ENCODE measurements at regions not wholly inside any gene's neighbourhood (a gene's known extent, or its start where the extent isn't known, plus 50 kb on each side); places are given as distances from the start of the nearest gene placed in this dataset.

GRCh38 chr14:65268594-65268993 lies 143.9 kb upstream of the FUT8 start:
- H3K4me1 ChIP-seq (ENCODE audit: control insufficient read depth in 1 of 2, insufficient read depth in 2 of 2, low read length in 2 of 2), result peaks cover 0 to 6% of the 10 kb centered on the region in 2 donors
- H3K36me3 ChIP-seq (ENCODE audit: control insufficient read depth in 1 of 2, insufficient read depth in 2 of 2, low read length in 2 of 2), result no peaks in the 10 kb centered on the region
- H3K27ac ChIP-seq (ENCODE audit: low read length), result no peak overlapping the region
- no peak overlapping the region for H3K4me3 ChIP-seq (ENCODE audit: low read depth in 1 of 2, low read length in 2 of 2)
- H3K27me3 ChIP-seq (ENCODE audit: low read depth, low read length), result no peaks in the 10 kb centered on the region
- no peaks in the 10 kb centered on the region for H3K9me3 ChIP-seq (ENCODE audit: control insufficient read depth in 1 of 2, low read length in 2 of 2)

- H3K27ac ChIP-seq (ENCODE audit: low read length), result no peak overlapping the region
- no peak overlapping the region for H3K4me3 ChIP-seq (ENCODE audit: low read depth in 1 of 2, low read length in 2 of 2)
- no peaks in the 10 kb centered on the region for H3K9me3 ChIP-seq (ENCODE audit: control insufficient read depth in 1 of 2, low read length in 2 of 2)
- no peaks in the 10 kb centered on the region for H3K36me3 ChIP-seq (ENCODE audit: control insufficient read depth in 1 of 2, insufficient read depth in 2 of 2, low read length in 2 of 2)
- H3K4me1 ChIP-seq (ENCODE audit: control insufficient read depth in 1 of 2, insufficient read depth in 2 of 2, low read length in 2 of 2), result peaks cover 0 to 6% of the 10 kb centered on the region in 2 donors
- no peaks in the 10 kb centered on the region for H3K27me3 ChIP-seq (ENCODE audit: low read depth, low read length)
Observed at GRCh38 chr14:65269732-65270131, 142.8 kb upstream of the FUT8 start.

GRCh38 chr14:65277027-65277426 lies 135.5 kb upstream of the FUT8 start:
- peaks cover 4 to 8% of the 10 kb centered on the region in 2 donors for H3K4me1 ChIP-seq (ENCODE audit: control insufficient read depth in 1 of 2, insufficient read depth in 2 of 2, low read length in 2 of 2)
- H3K9me3 ChIP-seq (ENCODE audit: control insufficient read depth in 1 of 2, low read length in 2 of 2), result no peaks in the 10 kb centered on the region
- H3K4me3 ChIP-seq (ENCODE audit: low read depth in 1 of 2, low read length in 2 of 2), result no peak overlapping the region
- no peaks in the 10 kb centered on the region for H3K36me3 ChIP-seq (ENCODE audit: control insufficient read depth in 1 of 2, insufficient read depth in 2 of 2, low read length in 2 of 2)
- no peaks in the 10 kb centered on the region for H3K27me3 ChIP-seq (ENCODE audit: low read depth, low read length)
- H3K27ac ChIP-seq (ENCODE audit: low read length), result no peak overlapping the region

- peaks cover 11 to 12% of the 10 kb centered on the region in 2 donors for H3K4me1 ChIP-seq (ENCODE audit: control insufficient read depth in 1 of 2, insufficient read depth in 2 of 2, low read length in 2 of 2)
- H3K27ac ChIP-seq (ENCODE audit: low read length), result no peak overlapping the region
- H3K9me3 ChIP-seq (ENCODE audit: control insufficient read depth in 1 of 2, low read length in 2 of 2), result no peaks in the 10 kb centered on the region
- H3K4me3 ChIP-seq (ENCODE audit: low read depth in 1 of 2, low read length in 2 of 2), result no peak overlapping the region
- no peaks in the 10 kb centered on the region for H3K27me3 ChIP-seq (ENCODE audit: low read depth, low read length)
- no peaks in the 10 kb centered on the region for H3K36me3 ChIP-seq (ENCODE audit: control insufficient read depth in 1 of 2, insufficient read depth in 2 of 2, low read length in 2 of 2)
Observed at GRCh38 chr14:65277580-65278270, 134.8 kb upstream of the FUT8 start.

- Histone ChIP-seq H3K27ac (ENCODE audit: low read length) (no peak overlapping the region), H3K27me3 (ENCODE audit: low read depth, low read length) (no peaks in the 10 kb centered on the region)
Observed at GRCh38 chr14:65278589-65278988, 133.9 kb upstream of the FUT8 start.

GRCh38 chr14:65279510-65279909 lies 133.0 kb upstream of the FUT8 start:
- H3K4me3 ChIP-seq (ENCODE audit: low read depth in 1 of 2, low read length in 2 of 2), result no peak overlapping the region
- no peak overlapping the region for H3K27ac ChIP-seq (ENCODE audit: low read length)
- no peaks in the 10 kb centered on the region for H3K36me3 ChIP-seq (ENCODE audit: control insufficient read depth in 1 of 2, insufficient read depth in 2 of 2, low read length in 2 of 2)
- peaks cover 15 to 20% of the 10 kb centered on the region in 2 donors for H3K4me1 ChIP-seq (ENCODE audit: control insufficient read depth in 1 of 2, insufficient read depth in 2 of 2, low read length in 2 of 2)
- no peaks in the 10 kb centered on the region for H3K9me3 ChIP-seq (ENCODE audit: control insufficient read depth in 1 of 2, low read length in 2 of 2)
- H3K27me3 ChIP-seq (ENCODE audit: low read depth, low read length), result no peaks in the 10 kb centered on the region

More at GRCh38 chr14:65278589-65278988, 133.9 kb upstream of the FUT8 start:
- Histone ChIP-seq H3K4me1 (ENCODE audit: control insufficient read depth in 1 of 2, insufficient read depth in 2 of 2, low read length in 2 of 2) (peaks cover 15 to 20% of the 10 kb centered on the region in 2 donors), H3K9me3 (ENCODE audit: control insufficient read depth in 1 of 2, low read length in 2 of 2) (no peaks in the 10 kb centered on the region), H3K36me3 (ENCODE audit: control insufficient read depth in 1 of 2, insufficient read depth in 2 of 2, low read length in 2 of 2) (no peaks in the 10 kb centered on the region), H3K4me3 (ENCODE audit: low read depth in 1 of 2, low read length in 2 of 2) (no peak overlapping the region)

- H3K27me3 ChIP-seq (ENCODE audit: low read depth, low read length), result no peaks in the 10 kb centered on the region
- no peaks in the 10 kb centered on the region for H3K36me3 ChIP-seq (ENCODE audit: control insufficient read depth in 1 of 2, insufficient read depth in 2 of 2, low read length in 2 of 2)
- peaks cover 15 to 20% of the 10 kb centered on the region in 2 donors for H3K4me1 ChIP-seq (ENCODE audit: control insufficient read depth in 1 of 2, insufficient read depth in 2 of 2, low read length in 2 of 2)
- no peak overlapping the region for H3K4me3 ChIP-seq (ENCODE audit: low read depth in 1 of 2, low read length in 2 of 2)
- H3K9me3 ChIP-seq (ENCODE audit: control insufficient read depth in 1 of 2, low read length in 2 of 2), result no peaks in the 10 kb centered on the region
- no peak overlapping the region for H3K27ac ChIP-seq (ENCODE audit: low read length)
Observed at GRCh38 chr14:65279958-65280357, 132.6 kb upstream of the FUT8 start.

- Histone ChIP-seq H3K4me3 (ENCODE audit: low read depth in 1 of 2, low read length in 2 of 2) (no peak overlapping the region), H3K27me3 (ENCODE audit: low read depth, low read length) (no peaks in the 10 kb centered on the region)
Observed at GRCh38 chr14:65280653-65281052, 131.9 kb upstream of the FUT8 start.

GRCh38 chr14:65281991-65282895 lies 130.3 kb upstream of the FUT8 start:
- H3K4me3 ChIP-seq (ENCODE audit: low read depth in 1 of 2, low read length in 2 of 2), result peak overlapping the region; percentile 49 to 63
- H3K36me3 ChIP-seq (ENCODE audit: control insufficient read depth in 1 of 2, insufficient read depth in 2 of 2, low read length in 2 of 2), result no peaks in the 10 kb centered on the region
- H3K27me3 ChIP-seq (ENCODE audit: low read depth, low read length), result no peaks in the 10 kb centered on the region
- peak overlapping the region; percentile 76 for H3K27ac ChIP-seq (ENCODE audit: low read length)
- no peaks in the 10 kb centered on the region for H3K9me3 ChIP-seq (ENCODE audit: control insufficient read depth in 1 of 2, low read length in 2 of 2)
- H3K4me1 ChIP-seq (ENCODE audit: control insufficient read depth in 1 of 2, insufficient read depth in 2 of 2, low read length in 2 of 2), result peaks cover 15 to 18% of the 10 kb centered on the region in 2 donors

More at GRCh38 chr14:65280653-65281052, 131.9 kb upstream of the FUT8 start:
- Histone ChIP-seq H3K36me3 (ENCODE audit: control insufficient read depth in 1 of 2, insufficient read depth in 2 of 2, low read length in 2 of 2) (no peaks in the 10 kb centered on the region), H3K4me1 (ENCODE audit: control insufficient read depth in 1 of 2, insufficient read depth in 2 of 2, low read length in 2 of 2) (peaks cover 15 to 20% of the 10 kb centered on the region in 2 donors), H3K27ac (ENCODE audit: low read length) (no peak overlapping the region), H3K9me3 (ENCODE audit: control insufficient read depth in 1 of 2, low read length in 2 of 2) (no peaks in the 10 kb centered on the region)

- H3K36me3 ChIP-seq (ENCODE audit: control insufficient read depth in 1 of 2, insufficient read depth in 2 of 2, low read length in 2 of 2), result no peaks in the 10 kb centered on the region
- peak overlapping the region; percentile 49 to 63 for H3K4me3 ChIP-seq (ENCODE audit: low read depth in 1 of 2, low read length in 2 of 2)
- H3K9me3 ChIP-seq (ENCODE audit: control insufficient read depth in 1 of 2, low read length in 2 of 2), result no peaks in the 10 kb centered on the region
- no peaks in the 10 kb centered on the region for H3K27me3 ChIP-seq (ENCODE audit: low read depth, low read length)
- H3K27ac ChIP-seq (ENCODE audit: low read length), result peak overlapping the region; percentile 76
- peaks cover 15 to 17% of the 10 kb centered on the region in 2 donors for H3K4me1 ChIP-seq (ENCODE audit: control insufficient read depth in 1 of 2, insufficient read depth in 2 of 2, low read length in 2 of 2)
Observed at GRCh38 chr14:65282896-65283253, 129.7 kb upstream of the FUT8 start.

GRCh38 chr14:65286443-65286842 lies 126.1 kb upstream of the FUT8 start:
- H3K27ac ChIP-seq (ENCODE audit: low read length), result no peak overlapping the region
- no peaks in the 10 kb centered on the region for H3K27me3 ChIP-seq (ENCODE audit: low read depth, low read length)
- H3K4me3 ChIP-seq (ENCODE audit: low read depth in 1 of 2, low read length in 2 of 2), result no peak overlapping the region
- H3K36me3 ChIP-seq (ENCODE audit: control insufficient read depth in 1 of 2, insufficient read depth in 2 of 2, low read length in 2 of 2), result no peaks in the 10 kb centered on the region
- H3K9me3 ChIP-seq (ENCODE audit: control insufficient read depth in 1 of 2, low read length in 2 of 2), result no peaks in the 10 kb centered on the region
- H3K4me1 ChIP-seq (ENCODE audit: control insufficient read depth in 1 of 2, insufficient read depth in 2 of 2, low read length in 2 of 2), result peaks cover 15 to 17% of the 10 kb centered on the region in 2 donors
